Hepatocyte (in vitro differentiated cells): ENCODE measurements at regions not wholly inside any gene's neighbourhood (a gene's known extent, or its start where the extent isn't known, plus 50 kb on each side); places are given as distances from the start of the nearest gene placed in this dataset.

ENCODE experiments used
- DNase-seq: peaks from one replicate; pipeline ENCODE4 v3.0.0-alpha.2; 2016; ENCODE audit warnings: low spot score
- H2AFZ ChIP-seq: fragments of 200-600 bp; sonication (generic); 2 replicates; pipeline ENCODE4 v1.6.0; 2016; ENCODE audit warnings: antibody characterized with exemption, mild to moderate bottlenecking
- H3K27ac ChIP-seq: fragments of 200-600 bp; sonication (generic); 2 replicates; pipeline ENCODE4 v1.5.1; 2016; ENCODE audit warnings: mild to moderate bottlenecking
- H3K27me3 ChIP-seq: fragments of 200-600 bp; sonication (generic); 2 replicates; pipeline ENCODE4 v1.6.1; 2016
- H3K36me3 ChIP-seq: fragments of 200-600 bp; sonication (generic); replicated peaks from 2 replicates; pipeline ENCODE4 v1.5.1; 2016; ENCODE audit warnings: low read depth; ENCODE audit not compliant: insufficient read depth
- H3K4me1 ChIP-seq: fragments of 200-600 bp; sonication (generic); 2 replicates; pipeline ENCODE4 v1.5.1; 2016; ENCODE audit warnings: mild to moderate bottlenecking, moderate library complexity; ENCODE audit not compliant: insufficient read depth
- H3K4me2 ChIP-seq: fragments of 200-600 bp; sonication (generic); 2 replicates; pipeline ENCODE4 v1.6.0; 2016
- H3K4me3 ChIP-seq: fragments of 200-600 bp; sonication (generic); 2 replicates; pipeline ENCODE4 v1.5.1; 2016; ENCODE audit warnings: mild to moderate bottlenecking
- H3K79me2 ChIP-seq: fragments of 200-600 bp; sonication (generic); 2 replicates; pipeline ENCODE4 v1.6.0; 2017; ENCODE audit warnings: mild to moderate bottlenecking
- H3K9me2 ChIP-seq: fragments of 200-600 bp; sonication (generic); replicated peaks from 2 replicates; pipeline ENCODE4 v1.6.0; 2017; ENCODE audit warnings: mild to moderate bottlenecking; ENCODE audit not compliant: insufficient read depth
- H3K9me3 ChIP-seq: fragments of 200-600 bp; sonication (generic); 2 replicates; pipeline ENCODE4 v1.5.1; 2016; ENCODE audit warnings: low read depth, mild to moderate bottlenecking
- H4K20me1 ChIP-seq: fragments of 200-600 bp; sonication (generic); 2 replicates; pipeline ENCODE4 v1.6.0; 2016; ENCODE audit warnings: mild to moderate bottlenecking; ENCODE audit not compliant: insufficient read depth, poor library complexity, severe bottlenecking
- EZH2 ChIP-seq: fragments of 200-600 bp; sonication (generic); IDR thresholded peaks from 2 replicates; pipeline ENCODE4 v1.6.1; 2016; ENCODE audit warnings: antibody characterized with exemption, mild to moderate bottlenecking, borderline replicate concordance
- EZH2phosphoT487 ChIP-seq: fragments of 200-600 bp; sonication (generic); IDR thresholded peaks from one replicate; pipeline ENCODE4 v1.6.1; 2018; ENCODE audit warnings: antibody characterized with exemption, mild to moderate bottlenecking, low read depth, moderate library complexity; ENCODE audit not compliant: unreplicated experiment, severe bottlenecking
- WGBS: methylation state at CpG from one replicate; pipeline ENCODE4 v1.1.6; 2016; ENCODE audit warnings: low lambda C conversion rate; ENCODE audit errors: missing lambda C conversion rate; 5-methylcytosine and 5-hydroxymethylcytosine counted together
- TF ChIP-seq, protein P1 (sequence below): fragments of 200-600 bp; sonication (generic); IDR thresholded peaks from 2 replicates; pipeline ENCODE4 v1.5.1; 2016; ENCODE audit warnings: antibody characterized with exemption, mild to moderate bottlenecking; ENCODE audit not compliant: poor library complexity

DNA sequence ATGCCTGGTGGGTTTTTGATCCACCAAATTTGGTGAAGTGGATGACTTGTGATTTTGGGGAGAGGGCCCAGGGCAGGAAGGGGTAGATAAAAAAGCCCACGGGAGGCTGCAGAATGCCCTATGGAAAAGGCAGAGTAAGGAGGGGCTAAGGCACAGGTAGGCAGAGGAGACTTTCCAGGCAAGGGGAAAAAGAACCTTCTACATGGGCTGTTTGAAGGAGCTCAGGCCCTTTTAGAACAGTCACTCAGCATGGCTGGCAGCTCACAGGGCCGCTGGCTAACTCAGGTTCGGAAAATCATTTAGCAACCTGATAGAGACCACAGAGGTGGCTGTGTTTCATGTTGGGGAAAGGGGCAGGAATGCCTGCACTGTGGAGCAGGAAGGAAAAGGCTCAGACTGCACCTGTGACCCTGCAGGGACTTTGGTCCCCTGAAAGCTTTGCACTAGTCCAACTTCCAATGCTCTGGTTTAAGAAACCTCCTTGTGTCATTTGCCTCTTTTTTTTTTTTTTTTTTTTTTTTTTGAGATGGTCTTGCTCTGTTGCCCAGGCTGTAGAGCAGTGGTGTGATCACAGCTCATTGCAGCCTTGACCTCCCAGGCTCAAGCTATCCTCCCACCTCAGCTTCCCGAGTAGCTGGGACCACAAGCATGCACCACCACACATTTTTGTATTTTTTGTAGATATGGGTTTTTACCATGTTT lies 58.5 kb upstream of the ENAH start:
- Histone ChIP-seq H4K20me1 (no peaks in the 10 kb centered on the region), H3K36me3 (no peaks in the 10 kb centered on the region), H3K27me3 (no peaks in the 10 kb centered on the region), H2AFZ (no peak overlapping the region), H3K4me2 (no peak overlapping the region), H3K4me3 (no peak overlapping the region), H3K9me3 (no peaks in the 10 kb centered on the region), H3K79me2 (no peaks in the 10 kb centered on the region), H3K9me2 (no peaks in the 10 kb centered on the region), H3K27ac (no peak overlapping the region), H3K4me1 (no peaks in the 10 kb centered on the region)
- TF ChIP-seq EZH2, result no peak
- TF ChIP-seq EZH2phosphoT487, result no peak
- TF ChIP-seq, protein P1, sequence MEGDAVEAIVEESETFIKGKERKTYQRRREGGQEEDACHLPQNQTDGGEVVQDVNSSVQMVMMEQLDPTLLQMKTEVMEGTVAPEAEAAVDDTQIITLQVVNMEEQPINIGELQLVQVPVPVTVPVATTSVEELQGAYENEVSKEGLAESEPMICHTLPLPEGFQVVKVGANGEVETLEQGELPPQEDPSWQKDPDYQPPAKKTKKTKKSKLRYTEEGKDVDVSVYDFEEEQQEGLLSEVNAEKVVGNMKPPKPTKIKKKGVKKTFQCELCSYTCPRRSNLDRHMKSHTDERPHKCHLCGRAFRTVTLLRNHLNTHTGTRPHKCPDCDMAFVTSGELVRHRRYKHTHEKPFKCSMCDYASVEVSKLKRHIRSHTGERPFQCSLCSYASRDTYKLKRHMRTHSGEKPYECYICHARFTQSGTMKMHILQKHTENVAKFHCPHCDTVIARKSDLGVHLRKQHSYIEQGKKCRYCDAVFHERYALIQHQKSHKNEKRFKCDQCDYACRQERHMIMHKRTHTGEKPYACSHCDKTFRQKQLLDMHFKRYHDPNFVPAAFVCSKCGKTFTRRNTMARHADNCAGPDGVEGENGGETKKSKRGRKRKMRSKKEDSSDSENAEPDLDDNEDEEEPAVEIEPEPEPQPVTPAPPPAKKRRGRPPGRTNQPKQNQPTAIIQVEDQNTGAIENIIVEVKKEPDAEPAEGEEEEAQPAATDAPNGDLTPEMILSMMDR, result no peak
- peak; percentile 26 for DNase-seq
- WGBS, result 58% methylated on average over 4 of the region's 4 CpGs

DNA sequence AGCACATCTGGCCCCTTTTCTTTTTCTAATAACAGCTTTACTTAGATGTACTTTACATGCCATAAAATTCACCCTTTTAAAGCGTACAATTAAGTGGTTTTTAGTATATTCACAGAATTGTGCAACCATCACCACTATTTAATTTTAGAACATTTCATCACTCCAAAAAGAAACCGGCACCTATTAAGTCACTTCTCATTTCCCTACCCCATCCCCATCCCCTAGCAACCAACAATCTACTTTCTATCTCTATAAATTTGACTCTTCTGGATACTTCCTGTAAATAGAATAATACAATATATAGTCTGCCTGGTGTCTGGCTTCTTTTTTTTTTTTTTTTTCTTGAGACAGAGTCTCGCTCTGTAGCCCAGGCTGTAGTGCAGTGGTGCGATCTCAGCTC lies 59.5 kb upstream of the ENAH start:
- Histone ChIP-seq H4K20me1 (no peaks in the 10 kb centered on the region), H3K4me3 (no peak overlapping the region), H3K4me1 (no peaks in the 10 kb centered on the region), H3K79me2 (no peaks in the 10 kb centered on the region), H2AFZ (no peak overlapping the region), H3K9me3 (no peaks in the 10 kb centered on the region), H3K27me3 (no peaks in the 10 kb centered on the region), H3K9me2 (no peaks in the 10 kb centered on the region), H3K36me3 (no peaks in the 10 kb centered on the region), H3K4me2 (no peak overlapping the region), H3K27ac (no peak overlapping the region)
- DNase-seq, result no peak
- WGBS, result 91% methylated on average over 4 of the region's 4 CpGs
- TF ChIP-seq EZH2phosphoT487, result no peak
- TF ChIP-seq, protein P1, result no peak
- no peak for TF ChIP-seq EZH2

DNA sequence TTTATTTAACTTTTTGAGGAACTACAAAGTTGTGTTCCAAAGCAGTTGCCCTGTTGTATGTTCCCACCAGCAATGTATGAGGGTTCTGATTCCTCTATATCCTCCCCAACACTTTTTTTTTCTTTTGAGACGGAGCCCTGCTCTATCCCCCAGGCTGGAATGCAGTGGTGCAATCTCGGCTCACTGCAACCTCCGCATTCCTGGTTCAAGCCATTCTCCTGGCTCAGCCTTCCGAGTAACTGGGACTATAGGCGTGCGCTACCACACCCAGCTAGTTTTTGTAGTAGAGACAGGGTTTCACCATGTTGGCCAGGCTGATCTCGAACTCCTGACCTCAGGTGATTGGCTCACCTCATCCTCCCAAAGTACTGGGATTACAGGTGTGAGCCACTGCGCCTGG lies 60.4 kb upstream of the ENAH start:
- TF ChIP-seq EZH2, result no peak
- TF ChIP-seq EZH2phosphoT487, result no peak
- TF ChIP-seq, protein P1, result no peak
- Histone ChIP-seq H3K4me3 (no peak overlapping the region), H3K27ac (no peak overlapping the region), H3K9me3 (no peaks in the 10 kb centered on the region), H3K4me2 (no peak overlapping the region), H4K20me1 (no peaks in the 10 kb centered on the region), H3K27me3 (no peaks in the 10 kb centered on the region), H3K4me1 (no peaks in the 10 kb centered on the region), H2AFZ (no peak overlapping the region), H3K79me2 (no peaks in the 10 kb centered on the region), H3K36me3 (no peaks in the 10 kb centered on the region), H3K9me2 (no peaks in the 10 kb centered on the region)
- WGBS, result 84% methylated on average over 8 of the region's 8 CpGs
- DNase-seq, result no peak
